ENCODE measurements at regions not wholly inside any gene's neighbourhood (a gene's known extent, or its start where the extent isn't known, plus 50 kb on each side); places are given as distances from the start of the nearest gene placed in this dataset.

DNA sequence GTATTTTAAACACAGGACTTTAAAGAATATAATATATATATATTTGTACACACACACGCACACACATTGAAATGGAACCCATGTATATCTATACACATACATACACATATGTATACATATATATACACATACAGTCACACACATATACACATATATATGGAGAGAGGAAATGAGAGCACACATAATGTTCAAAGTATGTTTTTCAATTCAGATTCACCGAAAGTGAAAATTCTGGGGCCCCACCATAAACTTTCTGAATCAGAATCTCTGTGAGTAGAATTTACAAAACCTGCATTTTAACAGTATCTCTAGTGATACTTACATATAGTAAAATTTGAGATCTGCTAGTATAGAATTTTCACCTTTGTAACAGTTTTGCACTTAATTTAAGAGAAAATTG, 60.4 kb upstream of the OBI1 start:
- TF ChIP-seq EZH2 (IDR thresholded peaks at IDR 0.05; ENCODE audit: insufficient read depth, poor library complexity, severe bottlenecking) (no peak), EZH2phosphoT487 (IDR thresholded peaks at IDR 0.05; ENCODE audit: insufficient read depth, low read depth) (no peak)

DNA sequence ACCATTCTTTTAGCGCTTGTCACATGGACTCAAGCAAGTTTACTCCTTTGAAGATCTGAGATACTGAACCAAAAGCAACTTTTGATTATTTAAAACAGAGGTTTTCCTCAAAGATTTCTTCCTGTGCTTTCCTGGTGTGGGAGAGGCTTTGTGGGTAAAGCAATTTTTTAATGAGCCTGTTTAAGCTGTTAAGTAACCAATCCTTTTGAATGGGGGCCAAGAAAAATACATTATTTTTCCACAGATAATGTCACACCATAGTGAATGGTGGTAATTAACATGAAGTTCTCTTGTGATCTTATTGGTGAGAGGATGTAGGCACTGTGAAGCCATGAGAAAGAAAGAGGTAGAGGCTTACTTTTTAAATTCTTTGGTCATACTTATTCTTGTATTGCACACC, 55.8 kb upstream of the OBI1 start:
- H3K27me3 ChIP-seq (replicated peaks; ENCODE audit: insufficient read depth) = no peaks in the 10 kb centered on the region
- no peaks in the 10 kb centered on the region for H4K20me1 ChIP-seq (ENCODE audit: insufficient read depth)
- no peaks in the 10 kb centered on the region for H3K79me2 ChIP-seq (ENCODE audit: insufficient read depth)
- H3K4me2 ChIP-seq (ENCODE audit: unreplicated experiment) = no peak overlapping the region
- WGBS, 2 experiments (ENCODE audit: low coverage in 1 of 2, low lambda C conversion rate in 2 of 2, missing lambda C conversion rate in 2 of 2) = 46 to 51% methylated on average over 1 of the region's 1 CpG
- no peaks in the 10 kb centered on the region for H3K36me3 ChIP-seq (ENCODE audit: low read depth)
- no peak for TF ChIP-seq EZH2phosphoT487 (IDR thresholded peaks at IDR 0.05; ENCODE audit: insufficient read depth, low read depth)
- TF ChIP-seq EZH2 (IDR thresholded peaks at IDR 0.05; ENCODE audit: insufficient read depth, poor library complexity, severe bottlenecking) = no peak
- no peak overlapping the region for H2AFZ ChIP-seq
- in situ Hi-C loops (cut with MboI) = no loop called here
- H3K9me3 ChIP-seq (ENCODE audit: low read depth) = no peaks in the 10 kb centered on the region
- H3K9me2 ChIP-seq (ENCODE audit: insufficient read depth) = no peaks in the 10 kb centered on the region
- H3K27ac ChIP-seq = no peak overlapping the region
- no peaks in the 10 kb centered on the region for H3F3A ChIP-seq (ENCODE audit: insufficient read depth)
- H3K4me3 ChIP-seq = no peak overlapping the region
- H3K4me1 ChIP-seq (ENCODE audit: insufficient read depth) = no peaks in the 10 kb centered on the region
- no peak overlapping the region for H3K9ac ChIP-seq
- DNase-seq = no peak

More for the DNA sequence above, 60.4 kb upstream of the OBI1 start:
- no peak overlapping the region for H3K9ac ChIP-seq
- no peaks in the 10 kb centered on the region for H3K9me2 ChIP-seq (ENCODE audit: insufficient read depth)
- no peaks in the 10 kb centered on the region for H3F3A ChIP-seq (ENCODE audit: insufficient read depth)
- H3K79me2 ChIP-seq (ENCODE audit: insufficient read depth) = no peaks in the 10 kb centered on the region
- no peak overlapping the region for H2AFZ ChIP-seq
- H3K4me2 ChIP-seq (ENCODE audit: unreplicated experiment) = no peak overlapping the region
- in situ Hi-C loops (cut with MboI) = no loop called here
- H3K27ac ChIP-seq = no peak overlapping the region
- WGBS, 2 experiments (ENCODE audit: low coverage in 1 of 2, low lambda C conversion rate in 2 of 2, missing lambda C conversion rate in 2 of 2) = 26 to 31% methylated on average over 2 of the region's 2 CpGs
- H3K4me3 ChIP-seq = no peak overlapping the region
- DNase-seq = no peak
- H3K9me3 ChIP-seq (ENCODE audit: low read depth) = no peaks in the 10 kb centered on the region
- no peaks in the 10 kb centered on the region for H3K4me1 ChIP-seq (ENCODE audit: insufficient read depth)
- H3K27me3 ChIP-seq (replicated peaks; ENCODE audit: insufficient read depth) = no peaks in the 10 kb centered on the region
- no peaks in the 10 kb centered on the region for H4K20me1 ChIP-seq (ENCODE audit: insufficient read depth)
- H3K36me3 ChIP-seq (ENCODE audit: low read depth) = no peaks in the 10 kb centered on the region

DNA sequence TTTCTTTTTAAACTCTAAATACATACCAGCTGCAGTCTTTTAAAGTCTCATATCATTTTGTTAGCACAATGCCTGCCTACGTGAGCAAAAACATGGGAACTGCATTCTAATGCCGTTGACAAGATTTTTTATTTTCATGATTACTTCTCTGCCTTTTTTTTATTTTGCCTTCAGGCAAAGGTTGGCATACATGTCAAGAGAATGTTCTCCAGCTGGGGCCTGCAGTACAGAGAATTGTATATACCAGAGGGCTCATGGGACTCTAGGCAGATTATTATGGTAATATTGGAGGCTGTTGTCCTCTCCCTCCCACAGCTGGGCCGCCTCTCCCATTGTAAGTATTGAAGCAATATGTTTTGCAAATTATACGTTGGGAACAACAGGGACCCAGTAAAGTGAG, 53.9 kb upstream of the OBI1 start:
- no peak overlapping the region for H2AFZ ChIP-seq
- H3K36me3 ChIP-seq (ENCODE audit: low read depth) = no peaks in the 10 kb centered on the region
- no peak overlapping the region for H3K27ac ChIP-seq
- in situ Hi-C loops (cut with MboI) = no loop called here
- no peaks in the 10 kb centered on the region for H3K9me2 ChIP-seq (ENCODE audit: insufficient read depth)
- H3K9ac ChIP-seq = no peak overlapping the region
- H3K27me3 ChIP-seq (replicated peaks; ENCODE audit: insufficient read depth) = no peaks in the 10 kb centered on the region
- TF ChIP-seq EZH2phosphoT487 (IDR thresholded peaks at IDR 0.05; ENCODE audit: insufficient read depth, low read depth) = no peak
- TF ChIP-seq EZH2 (IDR thresholded peaks at IDR 0.05; ENCODE audit: insufficient read depth, poor library complexity, severe bottlenecking) = no peak
- no peaks in the 10 kb centered on the region for H3K4me1 ChIP-seq (ENCODE audit: insufficient read depth)
- no peaks in the 10 kb centered on the region for H4K20me1 ChIP-seq (ENCODE audit: insufficient read depth)
- no peak overlapping the region for H3K4me2 ChIP-seq (ENCODE audit: unreplicated experiment)
- H3K9me3 ChIP-seq (ENCODE audit: low read depth) = no peaks in the 10 kb centered on the region
- no peak overlapping the region for H3K4me3 ChIP-seq
- 4 to 6% methylated on average over 4 of the region's 4 CpGs for WGBS, 2 experiments (ENCODE audit: low coverage in 1 of 2, low lambda C conversion rate in 2 of 2, missing lambda C conversion rate in 2 of 2)
- no peak for DNase-seq
- H3F3A ChIP-seq (ENCODE audit: insufficient read depth) = no peaks in the 10 kb centered on the region
- no peaks in the 10 kb centered on the region for H3K79me2 ChIP-seq (ENCODE audit: insufficient read depth)

DNA sequence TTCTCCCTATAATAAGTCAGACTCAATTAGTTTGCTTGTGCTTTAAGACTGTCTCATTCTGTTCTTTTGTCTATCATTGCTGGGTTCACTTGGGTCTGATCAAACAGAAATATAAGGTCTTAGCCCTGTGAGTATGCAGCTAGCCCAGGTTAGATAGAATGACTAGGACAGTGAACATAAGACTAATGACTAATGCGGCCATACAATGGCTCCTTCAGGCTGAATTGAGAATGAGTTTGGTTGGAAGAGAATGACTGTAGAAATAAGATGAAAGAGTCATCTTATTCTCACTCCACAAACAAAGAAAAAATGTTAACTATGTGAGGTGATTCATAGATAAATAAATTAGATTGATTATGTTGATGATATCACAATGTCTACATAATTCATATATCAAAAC, 50.1 kb upstream of the OBI1 start:
- H3K79me2 ChIP-seq (ENCODE audit: insufficient read depth) = no peaks in the 10 kb centered on the region
- WGBS, 2 experiments (ENCODE audit: low coverage in 1 of 2, low lambda C conversion rate in 2 of 2, missing lambda C conversion rate in 2 of 2) = 84 to 88% methylated on average over 1 of the region's 1 CpG
- H3K36me3 ChIP-seq (ENCODE audit: low read depth) = no peaks in the 10 kb centered on the region
- no peak overlapping the region for H3K9ac ChIP-seq
- no peaks in the 10 kb centered on the region for H4K20me1 ChIP-seq (ENCODE audit: insufficient read depth)
- no peaks in the 10 kb centered on the region for H3K27me3 ChIP-seq (replicated peaks; ENCODE audit: insufficient read depth)
- H3K9me2 ChIP-seq (ENCODE audit: insufficient read depth) = no peaks in the 10 kb centered on the region
- DNase-seq = no peak
- H3K4me3 ChIP-seq = no peak overlapping the region
- no peak for TF ChIP-seq EZH2 (IDR thresholded peaks at IDR 0.05; ENCODE audit: insufficient read depth, poor library complexity, severe bottlenecking)
- no peak overlapping the region for H2AFZ ChIP-seq
- H3K27ac ChIP-seq = no peak overlapping the region
- in situ Hi-C loops (cut with MboI) = no loop called here
- H3K4me1 ChIP-seq (ENCODE audit: insufficient read depth) = no peaks in the 10 kb centered on the region
- H3K9me3 ChIP-seq (ENCODE audit: low read depth) = no peaks in the 10 kb centered on the region
- H3K4me2 ChIP-seq (ENCODE audit: unreplicated experiment) = no peak overlapping the region
- H3F3A ChIP-seq (ENCODE audit: insufficient read depth) = no peaks in the 10 kb centered on the region
